ENCODE measurements at regions not wholly inside any gene's neighbourhood (a gene's known extent, or its start where the extent isn't known, plus 50 kb on each side); places are given as distances from the start of the nearest gene placed in this dataset.

DNA sequence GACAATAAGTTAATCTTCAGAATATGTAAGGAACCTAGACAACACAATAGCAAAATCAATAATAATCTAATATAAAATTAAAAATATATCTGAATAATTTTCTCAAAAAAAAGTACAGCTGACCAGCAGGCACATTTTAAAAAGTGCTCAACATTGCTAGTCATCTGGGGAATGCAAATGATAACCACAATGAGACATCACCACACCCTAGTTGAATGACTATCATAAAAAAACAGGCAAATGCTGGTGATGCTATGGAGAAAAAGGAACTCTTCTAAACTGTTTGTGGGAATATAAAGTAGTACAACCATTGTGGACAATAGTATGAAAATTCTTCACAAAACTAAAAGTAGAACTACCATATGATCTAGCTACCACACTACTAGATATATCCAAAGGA, 956.9 kb upstream of the NDST4 start:
- Histone ChIP-seq H3K36me3 (no peaks in the 10 kb centered on the region), H3K27me3 (no peaks in the 10 kb centered on the region), H3K4me1 (no peaks in the 10 kb centered on the region), H3K9me3 (peaks cover 0 to 13% (median 0%) of the 10 kb centered on the region in 12 donors), H3K27ac (no peak overlapping the region), H3K4me3 (no peak overlapping the region)
- intact Hi-C loops (cut with DNase I): no loop called here
- TF ChIP-seq, protein P1, sequence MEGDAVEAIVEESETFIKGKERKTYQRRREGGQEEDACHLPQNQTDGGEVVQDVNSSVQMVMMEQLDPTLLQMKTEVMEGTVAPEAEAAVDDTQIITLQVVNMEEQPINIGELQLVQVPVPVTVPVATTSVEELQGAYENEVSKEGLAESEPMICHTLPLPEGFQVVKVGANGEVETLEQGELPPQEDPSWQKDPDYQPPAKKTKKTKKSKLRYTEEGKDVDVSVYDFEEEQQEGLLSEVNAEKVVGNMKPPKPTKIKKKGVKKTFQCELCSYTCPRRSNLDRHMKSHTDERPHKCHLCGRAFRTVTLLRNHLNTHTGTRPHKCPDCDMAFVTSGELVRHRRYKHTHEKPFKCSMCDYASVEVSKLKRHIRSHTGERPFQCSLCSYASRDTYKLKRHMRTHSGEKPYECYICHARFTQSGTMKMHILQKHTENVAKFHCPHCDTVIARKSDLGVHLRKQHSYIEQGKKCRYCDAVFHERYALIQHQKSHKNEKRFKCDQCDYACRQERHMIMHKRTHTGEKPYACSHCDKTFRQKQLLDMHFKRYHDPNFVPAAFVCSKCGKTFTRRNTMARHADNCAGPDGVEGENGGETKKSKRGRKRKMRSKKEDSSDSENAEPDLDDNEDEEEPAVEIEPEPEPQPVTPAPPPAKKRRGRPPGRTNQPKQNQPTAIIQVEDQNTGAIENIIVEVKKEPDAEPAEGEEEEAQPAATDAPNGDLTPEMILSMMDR (IDR thresholded peaks at IDR 0.05): no peak
- no peak for TF ChIP-seq POLR2A (IDR thresholded peaks at IDR 0.05)
- ATAC-seq: no peak
- no peak for DNase-seq

DNA sequence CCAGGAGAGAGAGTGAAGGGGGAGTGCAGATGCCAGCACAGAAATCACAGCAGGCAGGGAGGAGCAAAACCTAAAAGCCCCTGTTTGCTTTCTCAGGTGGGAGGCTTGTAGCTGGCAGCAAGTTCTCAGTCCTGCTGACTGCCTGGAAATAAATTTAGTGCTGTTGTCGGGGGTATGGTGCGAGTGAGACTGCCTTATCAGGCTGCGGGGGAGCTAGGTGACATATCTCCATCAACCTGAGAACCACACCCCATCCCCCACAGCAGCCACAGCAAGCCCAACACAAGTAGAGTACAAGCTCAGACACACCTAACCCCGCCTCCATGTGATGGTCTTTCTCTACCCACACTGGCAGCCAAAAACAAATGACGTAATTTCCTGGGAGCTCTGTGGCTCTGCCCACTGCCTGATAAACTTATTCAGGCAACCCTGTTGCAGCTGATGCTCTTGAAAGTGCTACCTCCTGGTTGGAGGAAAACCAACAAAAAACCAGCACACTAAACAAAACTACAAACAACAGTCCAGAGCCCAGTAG, 953.4 kb upstream of the NDST4 start:
- ATAC-seq: no peak
- intact Hi-C loops (cut with DNase I): no loop called here

DNA sequence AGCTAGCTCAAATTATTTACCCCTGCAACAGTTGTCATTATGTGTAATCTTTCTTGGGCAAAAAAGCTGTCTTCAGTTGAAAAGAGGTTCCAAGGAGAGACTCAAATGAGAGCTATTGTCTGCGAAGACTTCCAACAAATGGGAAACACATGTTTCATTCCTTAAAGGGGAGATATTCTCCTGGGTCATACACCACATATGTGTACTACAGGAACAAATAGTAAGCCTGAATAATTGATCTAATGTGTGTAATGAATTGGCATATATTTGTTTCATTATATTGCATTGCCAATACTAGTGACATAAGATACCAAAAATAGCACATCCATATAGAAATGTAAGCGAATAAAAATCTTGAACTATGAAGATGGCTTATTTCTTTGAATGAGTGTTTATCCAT, 950.9 kb upstream of the NDST4 start:
- WGBS, 4 donors: 82 to 85% (median 82%) methylated on average over 2 of the region's 2 CpGs
- Histone ChIP-seq H3K27ac (no peak overlapping the region), H3K4me1 (no peaks in the 10 kb centered on the region), H3K27me3 (no peaks in the 10 kb centered on the region), H3K9me3 (peaks cover 0 to 13% (median 0%) of the 10 kb centered on the region in 12 donors), H3K4me3 (no peak overlapping the region), H3K36me3 (no peaks in the 10 kb centered on the region)
- no peak for ATAC-seq
- no peak for DNase-seq
- intact Hi-C loops (cut with DNase I): no loop called here
- no peak for TF ChIP-seq POLR2A (IDR thresholded peaks at IDR 0.05)
- TF ChIP-seq, protein P1 (IDR thresholded peaks at IDR 0.05): no peak

More for the DNA sequence above, 953.4 kb upstream of the NDST4 start:
- TF ChIP-seq POLR2A (IDR thresholded peaks at IDR 0.05): no peak
- TF ChIP-seq, protein P1 (IDR thresholded peaks at IDR 0.05): no peak
- Histone ChIP-seq H3K4me3 (no peak overlapping the region), H3K27me3 (no peaks in the 10 kb centered on the region), H3K9me3 (peaks cover 0 to 13% (median 0%) of the 10 kb centered on the region in 12 donors), H3K4me1 (no peaks in the 10 kb centered on the region), H3K36me3 (no peaks in the 10 kb centered on the region), H3K27ac (no peak overlapping the region)
- 38 to 60% (median 43%) methylated on average over 5 of the region's 5 CpGs for WGBS, 4 donors
- no peak for DNase-seq

DNA sequence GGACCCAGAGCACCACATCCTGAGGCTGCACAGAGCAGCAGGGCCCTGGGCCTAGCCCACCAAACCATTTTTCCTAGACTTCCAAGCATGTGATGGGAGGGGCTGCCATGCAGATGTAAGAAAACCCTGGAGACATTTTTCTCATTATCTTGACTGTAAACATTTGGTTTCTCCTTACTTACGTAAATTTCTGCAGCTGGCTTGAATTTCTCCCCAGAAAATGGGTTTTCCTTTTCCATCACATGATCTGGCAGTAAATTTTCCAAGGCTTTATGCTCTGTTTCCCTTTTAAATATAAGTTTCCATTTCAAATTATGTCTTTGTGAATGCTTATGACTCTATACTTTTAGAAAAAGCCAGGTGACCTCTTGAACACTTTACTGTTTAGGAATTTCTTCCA, 945.9 kb upstream of the NDST4 start:
- Histone ChIP-seq H3K9me3 (no peaks in the 10 kb centered on the region), H3K36me3 (no peaks in the 10 kb centered on the region), H3K4me3 (no peak overlapping the region), H3K27ac (no peak overlapping the region), H3K4me1 (no peaks in the 10 kb centered on the region), H3K27me3 (no peaks in the 10 kb centered on the region)
- ATAC-seq: no peak
- no peak for TF ChIP-seq POLR2A (IDR thresholded peaks at IDR 0.05)
- TF ChIP-seq, protein P1 (IDR thresholded peaks at IDR 0.05): no peak
- no peak for DNase-seq
- WGBS, 4 donors: 49 to 67% (median 60%) methylated on average over 1 of the region's 1 CpG
- intact Hi-C loops (cut with DNase I): no loop called here

Measured in heart left ventricle (tissue), 16 donors.